Choroid plexus epithelial cell (primary cell): ENCODE measurements at regions not wholly inside any gene's neighbourhood (a gene's known extent, or its start where the extent isn't known, plus 50 kb on each side); places are given as distances from the start of the nearest gene placed in this dataset.

Experiments used
- DNase-seq: peaks from one replicate; pipeline ENCODE4 v3.0.0-alpha.2; 2010; ENCODE audit warnings: low read depth
- H3K4me3 ChIP-seq: 2 replicates; pipeline ENCODE4 v1.5.1; 2011; ENCODE audit warnings: low read depth, mild to moderate bottlenecking, control low read depth, low read length, moderate library complexity
- TF ChIP-seq, protein P1 (sequence below): conservative IDR thresholded peaks from 2 replicates; pipeline ENCODE4 v1.5.1; 2011; ENCODE audit warnings: low read depth, mild to moderate bottlenecking, control low read depth, inconsistent platforms, low read length, moderate library complexity

DNA sequence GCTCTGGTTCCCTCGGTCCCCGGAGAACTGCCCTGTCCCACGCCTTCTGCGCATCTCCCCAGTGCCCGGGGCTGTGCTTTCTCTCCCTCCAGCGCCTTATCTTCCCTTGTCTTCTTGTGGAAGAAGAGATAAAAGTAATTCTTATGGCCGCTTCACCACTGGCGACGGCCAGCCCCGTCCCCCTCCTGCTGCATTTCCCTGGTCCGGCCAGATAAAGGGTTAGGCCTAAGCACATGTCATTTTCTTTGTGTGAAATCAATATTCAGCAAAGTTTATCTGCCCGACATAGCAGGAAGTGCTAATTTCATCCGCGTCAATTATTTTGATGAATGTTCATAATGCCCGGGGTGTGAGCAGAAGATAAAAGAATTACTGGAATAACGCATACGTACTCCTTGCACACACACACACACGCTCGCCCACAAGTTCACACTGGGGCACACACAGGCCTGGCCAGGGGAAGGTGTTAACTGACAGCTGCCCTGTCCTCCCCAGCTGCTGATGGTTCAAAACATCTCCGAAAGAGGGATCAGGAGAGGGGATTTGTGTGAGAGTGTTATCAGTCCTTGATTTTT lies 177.7 kb upstream of the LHX5 start:
- no peak for DNase-seq
- TF ChIP-seq, protein P1, sequence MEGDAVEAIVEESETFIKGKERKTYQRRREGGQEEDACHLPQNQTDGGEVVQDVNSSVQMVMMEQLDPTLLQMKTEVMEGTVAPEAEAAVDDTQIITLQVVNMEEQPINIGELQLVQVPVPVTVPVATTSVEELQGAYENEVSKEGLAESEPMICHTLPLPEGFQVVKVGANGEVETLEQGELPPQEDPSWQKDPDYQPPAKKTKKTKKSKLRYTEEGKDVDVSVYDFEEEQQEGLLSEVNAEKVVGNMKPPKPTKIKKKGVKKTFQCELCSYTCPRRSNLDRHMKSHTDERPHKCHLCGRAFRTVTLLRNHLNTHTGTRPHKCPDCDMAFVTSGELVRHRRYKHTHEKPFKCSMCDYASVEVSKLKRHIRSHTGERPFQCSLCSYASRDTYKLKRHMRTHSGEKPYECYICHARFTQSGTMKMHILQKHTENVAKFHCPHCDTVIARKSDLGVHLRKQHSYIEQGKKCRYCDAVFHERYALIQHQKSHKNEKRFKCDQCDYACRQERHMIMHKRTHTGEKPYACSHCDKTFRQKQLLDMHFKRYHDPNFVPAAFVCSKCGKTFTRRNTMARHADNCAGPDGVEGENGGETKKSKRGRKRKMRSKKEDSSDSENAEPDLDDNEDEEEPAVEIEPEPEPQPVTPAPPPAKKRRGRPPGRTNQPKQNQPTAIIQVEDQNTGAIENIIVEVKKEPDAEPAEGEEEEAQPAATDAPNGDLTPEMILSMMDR = no peak
- no peak overlapping the region for H3K4me3 ChIP-seq

DNA sequence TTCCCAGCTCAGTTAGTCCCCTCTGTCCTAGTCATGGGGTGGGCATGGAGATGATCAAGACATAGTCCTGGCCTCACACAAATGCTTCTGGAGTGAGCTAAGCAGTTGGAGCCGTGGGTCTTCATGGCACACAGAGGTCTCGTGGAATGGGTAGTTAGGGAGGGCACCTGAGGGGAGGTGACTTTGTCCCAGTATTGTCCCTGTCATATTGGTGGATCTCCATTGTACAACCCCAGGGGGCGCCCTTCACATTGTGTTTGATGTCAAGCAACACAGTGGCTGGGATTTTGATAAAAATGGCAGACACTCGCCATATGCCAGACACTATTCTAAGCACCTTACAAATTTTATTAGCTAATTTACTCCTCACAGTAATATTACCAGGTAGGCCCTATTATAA lies 175.4 kb upstream of the LHX5 start:
- no peak overlapping the region for H3K4me3 ChIP-seq
- TF ChIP-seq, protein P1 = no peak
- no peak for DNase-seq

DNA sequence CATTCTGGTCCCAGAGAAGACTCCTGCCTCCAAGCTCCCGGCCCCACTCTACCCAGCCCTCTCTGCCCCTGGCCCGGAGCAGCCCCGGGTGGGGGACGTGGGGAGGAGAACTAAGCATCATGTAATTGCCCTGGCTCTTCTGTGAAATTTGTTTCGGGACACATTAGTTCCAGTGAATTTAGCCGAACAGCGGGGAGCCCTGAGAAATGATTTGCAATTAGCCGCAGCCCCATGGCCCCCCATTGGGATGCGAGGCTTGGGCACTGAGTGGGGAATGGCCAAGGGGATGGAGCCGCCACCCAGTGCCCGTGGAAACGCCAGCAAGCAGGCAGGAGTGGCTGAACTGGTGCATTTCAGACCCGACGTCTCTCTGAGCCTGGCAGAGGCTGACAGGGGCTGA lies 173.9 kb upstream of the LHX5 start:
- TF ChIP-seq, protein P1 = no peak
- no peak overlapping the region for H3K4me3 ChIP-seq
- no peak for DNase-seq

DNA sequence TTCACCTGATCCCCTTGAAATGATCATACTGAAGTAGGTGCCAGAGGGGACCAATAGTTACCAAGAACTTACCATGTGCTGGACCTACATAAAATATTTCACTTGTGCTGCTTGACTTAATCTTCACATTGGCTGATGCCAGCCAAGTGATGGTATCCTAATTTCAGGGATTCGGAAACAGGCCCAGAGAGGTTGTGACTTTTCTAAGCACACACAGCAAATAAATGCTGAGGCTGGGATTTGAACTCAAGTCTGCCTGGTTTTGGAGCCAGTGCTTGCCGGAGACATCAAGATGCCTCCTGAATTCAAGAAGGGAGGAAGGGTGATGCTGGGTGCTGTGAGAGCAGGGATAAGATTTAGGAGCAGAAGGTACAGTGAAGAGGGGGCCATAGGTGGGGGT lies 173.5 kb upstream of the LHX5 start:
- no peak for DNase-seq
- no peak overlapping the region for H3K4me3 ChIP-seq
- TF ChIP-seq, protein P1 = no peak

DNA sequence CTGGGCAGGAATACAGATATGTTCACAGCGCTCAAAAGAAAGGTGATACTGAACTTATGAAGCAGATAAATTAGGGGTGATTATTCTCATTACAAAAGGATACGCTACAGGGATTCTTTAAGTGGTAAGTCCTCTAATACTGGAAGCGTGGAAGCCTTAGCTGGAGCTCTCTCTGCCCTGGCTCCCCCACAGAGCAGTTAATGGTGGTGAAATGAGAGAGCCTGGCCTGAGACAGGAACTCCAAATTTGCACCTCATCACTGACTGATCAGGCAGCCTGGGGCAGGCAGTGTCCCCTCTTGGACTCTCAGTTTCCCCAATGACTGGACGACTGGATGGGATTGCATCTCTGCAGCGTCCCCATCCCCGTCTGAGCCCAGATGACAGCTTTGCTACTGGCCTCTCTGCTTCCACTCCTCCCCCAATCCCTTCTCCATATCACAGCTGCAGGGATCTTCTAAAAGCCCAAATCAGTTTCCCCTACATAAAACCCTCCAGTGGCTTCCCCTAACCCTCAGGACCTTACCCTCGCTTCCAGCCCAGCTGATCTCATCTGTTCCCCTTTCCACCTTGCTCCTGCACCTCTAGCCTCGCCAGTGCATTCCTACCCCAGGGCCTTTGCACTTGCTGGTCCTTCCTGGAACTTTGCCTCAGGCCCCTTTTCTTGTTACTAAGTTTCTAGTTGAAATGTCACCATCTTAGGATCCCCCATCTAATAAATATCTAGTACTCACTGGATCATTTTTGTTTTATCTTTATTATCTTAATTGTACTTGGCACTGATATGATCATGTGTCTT lies 171.7 kb upstream of the LHX5 start:
- no peak for DNase-seq
- TF ChIP-seq, protein P1 = no peak
- no peak overlapping the region for H3K4me3 ChIP-seq

DNA sequence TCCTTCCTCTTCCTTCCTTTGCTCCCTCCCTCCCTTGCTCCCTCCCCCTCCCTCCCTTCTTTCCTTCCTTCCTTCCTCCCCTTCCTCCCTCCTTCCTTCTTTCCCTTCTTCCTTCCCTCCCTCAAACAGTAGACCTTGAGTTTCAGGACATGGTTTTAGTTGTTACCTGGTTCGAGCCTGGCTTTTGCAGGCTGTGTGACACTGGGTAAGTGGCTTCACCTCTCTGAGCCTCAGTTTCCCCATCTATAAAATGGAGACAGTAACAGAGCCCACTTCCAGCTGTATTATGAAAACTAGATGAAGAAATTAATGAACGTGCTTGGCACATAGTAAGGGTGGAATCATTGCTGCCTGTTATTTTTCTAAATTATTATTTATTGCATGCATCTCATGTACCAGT lies 171.0 kb upstream of the LHX5 start:
- H3K4me3 ChIP-seq = no peak overlapping the region
- TF ChIP-seq, protein P1 = no peak
- no peak for DNase-seq

DNA sequence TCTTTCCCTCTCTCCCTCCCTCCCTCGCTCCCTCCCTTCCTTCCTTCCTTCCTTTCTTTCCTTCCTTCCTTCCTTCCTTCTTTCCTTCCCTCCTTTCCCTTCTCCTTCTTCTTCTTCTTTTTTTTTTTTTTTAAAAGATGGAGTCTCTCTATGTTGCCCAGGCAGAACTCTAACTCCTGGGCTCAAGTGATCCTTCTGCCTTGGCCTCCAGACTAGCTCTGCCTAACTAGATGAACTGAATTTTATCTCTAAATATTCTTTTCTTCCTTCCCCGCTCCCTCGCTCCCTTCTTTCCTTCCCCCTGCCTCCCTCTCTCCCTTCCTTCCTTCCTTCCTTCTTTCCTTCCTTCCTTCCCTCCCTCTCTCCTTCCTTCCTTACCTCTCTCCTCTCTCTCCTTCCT lies 170.5 kb upstream of the LHX5 start:
- H3K4me3 ChIP-seq = no peak overlapping the region
- no peak for DNase-seq
- TF ChIP-seq, protein P1 = no peak
